Neuronal stem cell (in vitro differentiated cells): ENCODE measurements at regions not wholly inside any gene's neighbourhood (a gene's known extent, or its start where the extent isn't known, plus 50 kb on each side); places are given as distances from the start of the nearest gene placed in this dataset.
"Not testable (repeated sequence)": the region's sequence is repeated elsewhere in the genome, so short reads cannot be mapped to it uniquely, and the experiment has no call there.

ENCODE experiments used
- DNase-seq: peaks from one replicate; pipeline ENCODE4 v3.0.0-alpha.2; 2013; ENCODE audit warnings: low spot score
- H2AFZ ChIP-seq: one replicate; pipeline ENCODE4 v1.6.1; 2013; ENCODE audit warnings: mild to moderate bottlenecking, low read length, inconsistent platforms
- H2AK5ac ChIP-seq: 2 replicates; pipeline ENCODE4 v1.6.1; 2013; ENCODE audit warnings: low read depth, mild to moderate bottlenecking, inconsistent platforms, low read length, moderate library complexity, mixed read lengths
- H2BK120ac ChIP-seq: 2 replicates; pipeline ENCODE4 v1.6.1; 2013; ENCODE audit warnings: low read depth, mild to moderate bottlenecking, inconsistent platforms, low read length, moderate library complexity, mixed read lengths
- H2BK12ac ChIP-seq: one replicate; pipeline ENCODE4 v1.6.1; 2013; ENCODE audit warnings: low read length, inconsistent platforms
- H2BK15ac ChIP-seq: 2 replicates; pipeline ENCODE4 v1.6.1; 2013; ENCODE audit warnings: mild to moderate bottlenecking, low read length, inconsistent platforms, mixed read lengths
- H2BK5ac ChIP-seq: one replicate; pipeline ENCODE4 v1.6.1; 2013; ENCODE audit warnings: inconsistent platforms, mild to moderate bottlenecking, low read length, moderate library complexity
- H3K14ac ChIP-seq: one replicate; pipeline ENCODE4 v1.6.1; 2013; ENCODE audit warnings: low read length, inconsistent platforms
- H3K18ac ChIP-seq: 2 replicates; pipeline ENCODE4 v1.6.1; 2013; ENCODE audit warnings: low read length, inconsistent platforms
- H3K23ac ChIP-seq: 2 replicates; pipeline ENCODE4 v1.6.1; 2013; ENCODE audit warnings: low read depth, mild to moderate bottlenecking, mixed read lengths, low read length, inconsistent platforms; ENCODE audit not compliant: poor library complexity
- H3K27ac ChIP-seq: replicated peaks from 3 replicates; pipeline ENCODE4 v1.5.1; 2013; ENCODE audit warnings: low read length, inconsistent platforms
- H3K27me3 ChIP-seq, 3 experiments: 2 replicates each; pipeline ENCODE4 v1.6.1; 2013; ENCODE audit warnings: low read length in 3 of 3, mild to moderate bottlenecking in 2 of 3, inconsistent platforms in 1 of 3, low read depth in 1 of 3, mixed read lengths in 1 of 3, moderate library complexity in 1 of 3; ENCODE audit not compliant: control insufficient read depth in 3 of 3, insufficient read depth in 3 of 3
- H3K36me3 ChIP-seq, 2 donors: replicated peaks in 1 of 2; 2 replicates each; pipeline ENCODE4 v1.6.1; 2013; ENCODE audit warnings: low read length in 2 of 2; ENCODE audit not compliant: control insufficient read depth in 2 of 2, insufficient read depth in 2 of 2
- H3K4ac ChIP-seq: 2 replicates; pipeline ENCODE4 v1.6.1; 2013; ENCODE audit warnings: inconsistent platforms, mild to moderate bottlenecking, low read length, moderate library complexity
- H3K4me1 ChIP-seq, 2 donors: 1 replicate in 1 of 2; 2 replicates in 1 of 2; pipeline ENCODE4 v1.6.1; 2013; ENCODE audit warnings: low read length in 2 of 2, low read depth in 1 of 2; ENCODE audit not compliant: control insufficient read depth in 2 of 2, insufficient read depth in 1 of 2
- H3K4me2 ChIP-seq: one replicate; pipeline ENCODE4 v1.6.1; 2013; ENCODE audit warnings: mild to moderate bottlenecking, low read length, inconsistent platforms; ENCODE audit not compliant: insufficient read depth, poor library complexity, severe bottlenecking
- H3K4me3 ChIP-seq, 2 donors: 2 replicates each; pipeline ENCODE4 v1.5.1; 2013; ENCODE audit warnings: low read length in 2 of 2, mild to moderate bottlenecking in 2 of 2, inconsistent platforms in 1 of 2, moderate library complexity in 1 of 2
- H3K79me1 ChIP-seq: one replicate; pipeline ENCODE4 v1.6.1; 2013; ENCODE audit warnings: low read depth, mild to moderate bottlenecking, inconsistent platforms, low read length, moderate library complexity
- H3K9ac ChIP-seq: one replicate; pipeline ENCODE4 v1.6.1; 2013; ENCODE audit warnings: mild to moderate bottlenecking, low read depth, low read length, inconsistent platforms; ENCODE audit not compliant: poor library complexity
- H3K9me3 ChIP-seq, 2 donors: replicated peaks in 1 of 2; 2 replicates each; pipeline versions ENCODE3 to v1.6.1; 2013; ENCODE audit warnings: low read length in 2 of 2, mild to moderate bottlenecking in 2 of 2, inconsistent platforms in 1 of 2, low read depth in 1 of 2, mixed read lengths in 1 of 2, moderate library complexity in 1 of 2; ENCODE audit not compliant: control insufficient read depth in 2 of 2, insufficient read depth in 1 of 2
- H4K8ac ChIP-seq: one replicate; pipeline ENCODE4 v1.6.1; 2013; ENCODE audit warnings: low read depth, mild to moderate bottlenecking, inconsistent platforms, low read length, moderate library complexity
- H4K91ac ChIP-seq: one replicate; pipeline ENCODE4 v1.6.1; 2013; ENCODE audit warnings: low read length, low read depth, mild to moderate bottlenecking, inconsistent platforms; ENCODE audit not compliant: poor library complexity
- WGBS, 2 donors: extraction: QIAGEN DNeasy Blood & Tissue Kit; methylation state at CpG; one replicate each; pipeline ENCODE4 v1.1.7; 2013; ENCODE audit warnings: missing lambda C conversion rate in 2 of 2, mixed read lengths in 1 of 2; ENCODE audit not compliant: insufficient read length in 2 of 2, insufficient replicate concordance in 1 of 2; ENCODE audit errors: extremely low coverage in 2 of 2; 5-methylcytosine and 5-hydroxymethylcytosine counted together

- no peak overlapping the region for H3K23ac ChIP-seq
- H3K4ac ChIP-seq = no peak overlapping the region
- no peak overlapping the region for H2BK12ac ChIP-seq
- no peak overlapping the region for H2BK120ac ChIP-seq
- H3K14ac ChIP-seq = no peak overlapping the region
- H3K27me3 ChIP-seq = no peaks in the 10 kb centered on the region
- no peak overlapping the region for H4K8ac ChIP-seq
- no peak overlapping the region for H2AFZ ChIP-seq
- H3K4me3 ChIP-seq = no peak overlapping the region
- no peak overlapping the region for H3K18ac ChIP-seq
- no peak for DNase-seq
- no peak overlapping the region for H3K9ac ChIP-seq
- no peak overlapping the region for H2BK5ac ChIP-seq
- H3K79me1 ChIP-seq = no peaks in the 10 kb centered on the region
- no peak overlapping the region for H4K91ac ChIP-seq
- no CpG with 5 or more reads among the region's 4 CpGs for WGBS, 2 donors
- no peaks in the 10 kb centered on the region for H3K36me3 ChIP-seq
- H2AK5ac ChIP-seq = no peak overlapping the region
- H3K4me1 ChIP-seq = peaks cover 0 to 1% of the 10 kb centered on the region in 2 donors
- H3K27ac ChIP-seq = no peak overlapping the region
- no peak overlapping the region for H2BK15ac ChIP-seq
- no peak overlapping the region for H3K4me2 ChIP-seq
- H3K9me3 ChIP-seq = peaks cover 0 to 6% of the 10 kb centered on the region in 2 donors
Measured at GRCh38 chr3:177889652-177890358, 646.4 kb upstream of the KCNMB2 start.

- Histone ChIP-seq H2AFZ (no peak overlapping the region), H2BK120ac (no peak overlapping the region), H3K36me3 (no peaks in the 10 kb centered on the region), H3K27ac (no peak overlapping the region), H3K14ac (no peak overlapping the region), H4K91ac (no peak overlapping the region), H3K79me1 (no peaks in the 10 kb centered on the region), H3K4me1 (peaks cover 0 to 1% of the 10 kb centered on the region in 2 donors), H2BK12ac (no peak overlapping the region), H2BK5ac (no peak overlapping the region), H3K4ac (no peak overlapping the region), H4K8ac (no peak overlapping the region), H3K9ac (no peak overlapping the region), H3K9me3 (peaks cover 0 to 6% of the 10 kb centered on the region in 2 donors), H2AK5ac (no peak overlapping the region), H3K23ac (no peak overlapping the region), H3K27me3 (no peaks in the 10 kb centered on the region), H3K18ac (no peak overlapping the region), H3K4me2 (no peak overlapping the region), H3K4me3 (no peak overlapping the region), H2BK15ac (no peak overlapping the region)
- DNase-seq = no peak
- WGBS, 2 donors = no CpG with 5 or more reads among the region's 2 CpGs
Measured at GRCh38 chr3:177890359-177890683, 645.9 kb upstream of the KCNMB2 start.

GRCh38 chr3:177891569-177891968 is 644.7 kb upstream of the KCNMB2 start:
- not testable (repeated sequence) for DNase-seq, H2BK120ac ChIP-seq

DNA sequence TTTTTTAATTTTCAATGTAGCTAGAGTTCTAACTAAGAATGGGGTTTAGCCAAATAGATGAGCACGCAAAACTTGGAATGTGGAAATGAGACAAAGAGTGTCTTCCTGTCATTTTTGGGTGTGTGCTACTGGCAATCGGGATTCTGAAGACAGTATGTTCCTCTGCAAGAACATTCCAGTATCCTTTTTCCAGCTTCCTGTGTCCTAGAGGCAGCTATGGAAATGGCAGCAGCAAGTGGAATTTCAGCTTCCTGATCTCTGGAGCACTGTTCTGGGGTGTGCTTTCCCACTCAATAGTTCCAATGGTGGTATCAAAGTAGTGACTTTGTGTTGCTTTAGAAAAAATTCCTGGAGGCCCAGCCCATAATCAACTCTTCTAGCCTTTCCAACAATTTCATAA is 642.9 kb upstream of the KCNMB2 start:
- Histone ChIP-seq H3K4me1 (peaks cover 0 to 1% of the 10 kb centered on the region in 2 donors), H2BK15ac (no peak overlapping the region), H3K79me1 (no peaks in the 10 kb centered on the region), H3K36me3 (no peaks in the 10 kb centered on the region), H4K91ac (no peak overlapping the region), H3K23ac (no peak overlapping the region), H3K18ac (no peak overlapping the region), H2BK120ac (no peak overlapping the region), H3K4me2 (no peak overlapping the region), H3K14ac (no peak overlapping the region), H3K4ac (no peak overlapping the region), H4K8ac (no peak overlapping the region), H2AFZ (no peak overlapping the region), H3K27me3 (no peaks in the 10 kb centered on the region), H3K27ac (no peak overlapping the region), H2AK5ac (no peak overlapping the region), H3K4me3 (no peak overlapping the region), H3K9ac (no peak overlapping the region), H2BK12ac (no peak overlapping the region), H2BK5ac (no peak overlapping the region), H3K9me3 (peaks cover 5 to 17% of the 10 kb centered on the region in 2 donors)
- DNase-seq = no peak
- no CpG with 5 or more reads among the region's 2 CpGs for WGBS, 2 donors

More at GRCh38 chr3:177891569-177891968, 644.7 kb upstream of the KCNMB2 start:
- H3K4me2 ChIP-seq, H3K4me1 ChIP-seq, H3K9me3 ChIP-seq, H2BK15ac ChIP-seq, H3K9ac ChIP-seq, H3K79me1 ChIP-seq, H2BK12ac ChIP-seq, H4K91ac ChIP-seq, H3K4ac ChIP-seq, H2AK5ac ChIP-seq, H3K27ac ChIP-seq, H3K4me3 ChIP-seq, H3K36me3 ChIP-seq, H3K18ac ChIP-seq, H3K23ac ChIP-seq, H4K8ac ChIP-seq, H3K27me3 ChIP-seq, H2AFZ ChIP-seq, H3K14ac ChIP-seq, H2BK5ac ChIP-seq: not testable (repeated sequence)
- WGBS, 2 donors = no CpG with 5 or more reads among the region's 29 CpGs
